ENCODE measurements at regions not wholly inside any gene's neighbourhood (a gene's known extent, or its start where the extent isn't known, plus 50 kb on each side); places are given as distances from the start of the nearest gene placed in this dataset.

DNA sequence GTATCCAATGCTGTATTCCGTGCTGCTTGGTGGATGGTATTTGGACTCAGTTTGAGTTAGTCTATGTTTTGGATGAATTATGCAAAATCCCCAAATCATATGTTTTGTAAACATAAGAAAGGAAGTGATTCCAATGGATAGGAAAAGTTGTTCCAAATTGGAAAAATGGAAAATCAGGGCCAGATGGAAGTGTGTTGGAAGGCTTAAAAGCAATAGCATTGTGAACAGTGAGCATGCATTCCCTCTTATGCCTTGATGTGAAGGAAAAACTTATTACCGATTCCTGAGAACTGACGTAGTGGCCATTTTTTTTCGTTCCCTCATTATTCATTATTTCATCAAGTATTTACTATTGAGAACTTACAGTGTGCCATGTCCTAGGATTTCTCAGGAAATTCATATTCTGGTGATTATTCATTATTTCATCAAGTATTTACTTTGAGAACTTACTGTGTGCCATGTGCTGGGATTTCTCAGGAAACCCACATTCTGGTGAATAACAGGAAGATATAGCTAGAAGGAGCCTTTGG, 144.1 kb upstream of the TPRG1 start:
- TF ChIP-seq, protein P1, sequence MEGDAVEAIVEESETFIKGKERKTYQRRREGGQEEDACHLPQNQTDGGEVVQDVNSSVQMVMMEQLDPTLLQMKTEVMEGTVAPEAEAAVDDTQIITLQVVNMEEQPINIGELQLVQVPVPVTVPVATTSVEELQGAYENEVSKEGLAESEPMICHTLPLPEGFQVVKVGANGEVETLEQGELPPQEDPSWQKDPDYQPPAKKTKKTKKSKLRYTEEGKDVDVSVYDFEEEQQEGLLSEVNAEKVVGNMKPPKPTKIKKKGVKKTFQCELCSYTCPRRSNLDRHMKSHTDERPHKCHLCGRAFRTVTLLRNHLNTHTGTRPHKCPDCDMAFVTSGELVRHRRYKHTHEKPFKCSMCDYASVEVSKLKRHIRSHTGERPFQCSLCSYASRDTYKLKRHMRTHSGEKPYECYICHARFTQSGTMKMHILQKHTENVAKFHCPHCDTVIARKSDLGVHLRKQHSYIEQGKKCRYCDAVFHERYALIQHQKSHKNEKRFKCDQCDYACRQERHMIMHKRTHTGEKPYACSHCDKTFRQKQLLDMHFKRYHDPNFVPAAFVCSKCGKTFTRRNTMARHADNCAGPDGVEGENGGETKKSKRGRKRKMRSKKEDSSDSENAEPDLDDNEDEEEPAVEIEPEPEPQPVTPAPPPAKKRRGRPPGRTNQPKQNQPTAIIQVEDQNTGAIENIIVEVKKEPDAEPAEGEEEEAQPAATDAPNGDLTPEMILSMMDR (IDR thresholded peaks at IDR 0.05 in 4 of 5, conservative IDR thresholded peaks at IDR 0.05 in 1 of 5), result no peak
- TF ChIP-seq POLR2A (IDR thresholded peaks at IDR 0.05), result no peak

Measured in gastrocnemius medialis (tissue), 4 donors.